ENCODE measurements at regions not wholly inside any gene's neighbourhood (a gene's known extent, or its start where the extent isn't known, plus 50 kb on each side); places are given as distances from the start of the nearest gene placed in this dataset.

GRCh38 chr2:235295831-235296230 lies 198.0 kb upstream of the AGAP1 start:
- intact Hi-C loops (cut with DNase I, micrococcal nuclease), result no loop called here
- no peaks in the 10 kb centered on the region for H3K36me3 Mint-ChIP-seq (ENCODE audit: low read depth)
- H3K27ac Mint-ChIP-seq, result no peak overlapping the region
- DNase-seq, result no peak
- ChIA-PET POLR2A (no interaction called here), CTCF (no interaction called here)
- no peaks in the 10 kb centered on the region for H3K9me3 Mint-ChIP-seq (ENCODE audit: low read depth)
- H3K4me1 Mint-ChIP-seq, result no peaks in the 10 kb centered on the region
- H3K4me3 Mint-ChIP-seq, result no peak overlapping the region
- ATAC-seq, result no peak
- peaks cover 21% of the 10 kb centered on the region for H3K27me3 Mint-ChIP-seq

- no peaks in the 10 kb centered on the region for H3K4me1 Mint-ChIP-seq
- intact Hi-C loops (cut with DNase I, micrococcal nuclease), result no loop called here
- CTCF ChIA-PET, result no interaction called here
- no peak for ATAC-seq
- DNase-seq, result no peak
- H3K4me3 Mint-ChIP-seq, result no peak overlapping the region
- H3K27me3 Mint-ChIP-seq, result peaks cover 28% of the 10 kb centered on the region
- H3K36me3 Mint-ChIP-seq (ENCODE audit: low read depth), result no peaks in the 10 kb centered on the region
- no peak overlapping the region for H3K27ac Mint-ChIP-seq
- POLR2A ChIA-PET, result no interaction called here
- H3K9me3 Mint-ChIP-seq (ENCODE audit: low read depth), result no peaks in the 10 kb centered on the region
Measured at GRCh38 chr2:235300368-235301201, 193.3 kb upstream of the AGAP1 start.

- ChIA-PET CTCF (interaction anchor here (0.6 kb wide), 1 partner anchor 93 kb away, joined by 3 read pairs; no protein-coding TSS in a partner anchor), POLR2A (no interaction called here)
- H3K4me1 Mint-ChIP-seq, result no peaks in the 10 kb centered on the region
- H3K4me3 Mint-ChIP-seq, result no peak overlapping the region
- DNase-seq, result no peak
- H3K36me3 Mint-ChIP-seq (ENCODE audit: low read depth), result no peaks in the 10 kb centered on the region
- no peaks in the 10 kb centered on the region for H3K9me3 Mint-ChIP-seq (ENCODE audit: low read depth)
- H3K27me3 Mint-ChIP-seq, result peaks cover 29% of the 10 kb centered on the region
- intact Hi-C loops (cut with DNase I, micrococcal nuclease), result no loop called here
- ATAC-seq, result no peak
- no peak overlapping the region for H3K27ac Mint-ChIP-seq
Measured at GRCh38 chr2:235301202-235302076, 192.4 kb upstream of the AGAP1 start.

GRCh38 chr2:235302263-235302662 lies 191.6 kb upstream of the AGAP1 start:
- no peaks in the 10 kb centered on the region for H3K36me3 Mint-ChIP-seq (ENCODE audit: low read depth)
- CTCF ChIA-PET, result interaction anchor here (0.6 kb wide), 1 partner anchor 92 kb away, joined by 3 read pairs; no protein-coding TSS in a partner anchor
- H3K27me3 Mint-ChIP-seq, result peaks cover 27% of the 10 kb centered on the region

GRCh38 chr2:235303499-235304291 lies 190.1 kb upstream of the AGAP1 start:
- POLR2A ChIA-PET, result no interaction called here
- no peak for ATAC-seq
- no peaks in the 10 kb centered on the region for H3K9me3 Mint-ChIP-seq (ENCODE audit: low read depth)
- intact Hi-C loops (cut with DNase I, micrococcal nuclease), result no loop called here
- no peak overlapping the region for H3K4me3 Mint-ChIP-seq
- H3K27me3 Mint-ChIP-seq, result peaks cover 31% of the 10 kb centered on the region
- H3K36me3 Mint-ChIP-seq (ENCODE audit: low read depth), result no peaks in the 10 kb centered on the region
- no peak overlapping the region for H3K27ac Mint-ChIP-seq
- H3K4me1 Mint-ChIP-seq, result no peaks in the 10 kb centered on the region
- no peak for DNase-seq
- CTCF ChIA-PET, result no interaction called here

More at GRCh38 chr2:235302263-235302662, 191.6 kb upstream of the AGAP1 start:
- POLR2A ChIA-PET, result no interaction called here
- Mint-ChIP-seq H3K27ac (no peak overlapping the region), H3K9me3 (ENCODE audit: low read depth) (no peaks in the 10 kb centered on the region), H3K4me3 (no peak overlapping the region), H3K4me1 (no peaks in the 10 kb centered on the region)
- no peak for ATAC-seq
- intact Hi-C loops (cut with DNase I, micrococcal nuclease), result no loop called here
- DNase-seq, result no peak

GRCh38 chr2:235305678-235306077 lies 188.2 kb upstream of the AGAP1 start:
- H3K36me3 Mint-ChIP-seq (ENCODE audit: low read depth), result no peaks in the 10 kb centered on the region
- ChIA-PET POLR2A (no interaction called here), CTCF (no interaction called here)
- intact Hi-C loops (cut with DNase I, micrococcal nuclease), result no loop called here
- no peak overlapping the region for H3K27ac Mint-ChIP-seq
- H3K27me3 Mint-ChIP-seq, result peaks cover 26% of the 10 kb centered on the region
- DNase-seq (no peak), ATAC-seq (no peak)
- no peaks in the 10 kb centered on the region for H3K9me3 Mint-ChIP-seq (ENCODE audit: low read depth)
- H3K4me3 Mint-ChIP-seq, result no peak overlapping the region
- H3K4me1 Mint-ChIP-seq, result no peaks in the 10 kb centered on the region

GRCh38 chr2:235311044-235311443 lies 182.8 kb upstream of the AGAP1 start:
- H3K27ac Mint-ChIP-seq, result no peak overlapping the region
- H3K36me3 Mint-ChIP-seq (ENCODE audit: low read depth), result no peaks in the 10 kb centered on the region
- no peaks in the 10 kb centered on the region for H3K4me1 Mint-ChIP-seq
- CTCF ChIA-PET, result no interaction called here
- H3K4me3 Mint-ChIP-seq, result no peak overlapping the region
- peaks cover 15% of the 10 kb centered on the region for H3K27me3 Mint-ChIP-seq
- POLR2A ChIA-PET, result no interaction called here
- DNase-seq (no peak), ATAC-seq (no peak)
- intact Hi-C loops (cut with DNase I, micrococcal nuclease), result no loop called here
- no peaks in the 10 kb centered on the region for H3K9me3 Mint-ChIP-seq (ENCODE audit: low read depth)

- intact Hi-C loops (cut with DNase I, micrococcal nuclease), result no loop called here
- no peak overlapping the region for H3K27ac Mint-ChIP-seq
Measured at GRCh38 chr2:235312571-235312970, 181.3 kb upstream of the AGAP1 start.

GRCh38 chr2:235314371-235314930 lies 179.4 kb upstream of the AGAP1 start:
- Mint-ChIP-seq H3K36me3 (ENCODE audit: low read depth) (no peaks in the 10 kb centered on the region), H3K4me1 (no peaks in the 10 kb centered on the region), H3K27me3 (peaks cover 8% of the 10 kb centered on the region), H3K27ac (no peak overlapping the region), H3K9me3 (ENCODE audit: low read depth) (no peaks in the 10 kb centered on the region), H3K4me3 (no peak overlapping the region)
- intact Hi-C loops (cut with DNase I, micrococcal nuclease), result no loop called here
- ChIA-PET POLR2A (no interaction called here), CTCF (no interaction called here)
- ATAC-seq, result no peak
- DNase-seq, result no peak

More at GRCh38 chr2:235312571-235312970, 181.3 kb upstream of the AGAP1 start:
- peaks cover 10% of the 10 kb centered on the region for H3K27me3 Mint-ChIP-seq
- no peak for DNase-seq
- H3K9me3 Mint-ChIP-seq (ENCODE audit: low read depth), result no peaks in the 10 kb centered on the region
- CTCF ChIA-PET, result interaction anchor here (0.8 kb wide), 1 partner anchor 1158 kb away, joined by 3 read pairs; no protein-coding TSS in a partner anchor
- H3K4me1 Mint-ChIP-seq, result no peaks in the 10 kb centered on the region
- POLR2A ChIA-PET, result no interaction called here
- ATAC-seq, result no peak
- H3K4me3 Mint-ChIP-seq, result no peak overlapping the region
- no peaks in the 10 kb centered on the region for H3K36me3 Mint-ChIP-seq (ENCODE audit: low read depth)

- no peaks in the 10 kb centered on the region for H3K4me1 Mint-ChIP-seq
- H3K9me3 Mint-ChIP-seq (ENCODE audit: low read depth), result no peaks in the 10 kb centered on the region
- ChIA-PET POLR2A (no interaction called here), CTCF (no interaction called here)
- no peak for ATAC-seq
- no peak overlapping the region for H3K4me3 Mint-ChIP-seq
- H3K27ac Mint-ChIP-seq, result no peak overlapping the region
- intact Hi-C loops (cut with DNase I, micrococcal nuclease), result no loop called here
- no peak for DNase-seq
- peaks cover 12% of the 10 kb centered on the region for H3K27me3 Mint-ChIP-seq
- H3K36me3 Mint-ChIP-seq (ENCODE audit: low read depth), result no peaks in the 10 kb centered on the region
Measured at GRCh38 chr2:235319095-235319494, 174.7 kb upstream of the AGAP1 start.

GRCh38 chr2:235320326-235320725 lies 173.5 kb upstream of the AGAP1 start:
- POLR2A ChIA-PET, result no interaction called here
- CTCF ChIA-PET, result interaction anchor here (0.7 kb wide), 1 partner anchor 420 kb away, joined by 3 read pairs; no protein-coding TSS in a partner anchor
- Mint-ChIP-seq H3K4me3 (no peak overlapping the region), H3K27ac (no peak overlapping the region), H3K36me3 (ENCODE audit: low read depth) (no peaks in the 10 kb centered on the region), H3K4me1 (no peaks in the 10 kb centered on the region), H3K9me3 (ENCODE audit: low read depth) (no peaks in the 10 kb centered on the region), H3K27me3 (peaks cover 17% of the 10 kb centered on the region)
- no peak for ATAC-seq
- DNase-seq, result no peak
- intact Hi-C loops (cut with DNase I, micrococcal nuclease), result no loop called here

Data from activated CD4-positive, alpha-beta T cell treated with anti-CD3 and anti-CD28 coated beads for 36 hours (primary cell).